ENCODE measurements at regions not wholly inside any gene's neighbourhood (a gene's known extent, or its start where the extent isn't known, plus 50 kb on each side); places are given as distances from the start of the nearest gene placed in this dataset.
"Not testable (repeated sequence)": the region's sequence is repeated elsewhere in the genome, so short reads cannot be mapped to it uniquely, and the experiment has no call there.

GRCh38 chr5:91283326-91283725 is 99.8 kb downstream of the ARRDC3 start:
- no peak for DNase-seq

GRCh38 chr5:91282210-91282609 is 100.9 kb downstream of the ARRDC3 start:
- no peak for DNase-seq

GRCh38 chr5:91281401-91281800 is 101.7 kb downstream of the ARRDC3 start:
- DNase-seq, result no peak

GRCh38 chr5:91280362-91281269 is 102.5 kb downstream of the ARRDC3 start:
- DNase-seq, result peak; percentile 27

- no peak for DNase-seq
Observed at GRCh38 chr5:91277840-91278239, 105.3 kb downstream of the ARRDC3 start.

- DNase-seq, result no peak
Observed at GRCh38 chr5:91277093-91277626, 106.0 kb downstream of the ARRDC3 start.

- DNase-seq, result no peak
Observed at GRCh38 chr5:91272858-91273257, 110.3 kb downstream of the ARRDC3 start.

- no peak for DNase-seq
Observed at GRCh38 chr5:91271999-91272398, 111.1 kb downstream of the ARRDC3 start.

- no peak for DNase-seq
Observed at GRCh38 chr5:91269198-91269597, 113.9 kb downstream of the ARRDC3 start.

GRCh38 chr5:91266184-91266705 is 116.9 kb downstream of the ARRDC3 start:
- no peak for DNase-seq

- DNase-seq, result no peak
Observed at GRCh38 chr5:91264311-91265051, 118.6 kb downstream of the ARRDC3 start.

GRCh38 chr5:91263898-91264297 is 119.2 kb downstream of the ARRDC3 start:
- no peak for DNase-seq

GRCh38 chr5:91257301-91257700 is 125.8 kb downstream of the ARRDC3 start:
- DNase-seq, result no peak

- DNase-seq, result no peak
Observed at GRCh38 chr5:91256142-91256524, 127.0 kb downstream of the ARRDC3 start.

- DNase-seq, result no peak
Observed at GRCh38 chr5:91255396-91256141, 127.5 kb downstream of the ARRDC3 start.

GRCh38 chr5:91252916-91253315 is 130.2 kb downstream of the ARRDC3 start:
- no peak for DNase-seq

GRCh38 chr5:91245871-91246270 is 137.2 kb downstream of the ARRDC3 start:
- no peak for DNase-seq

- DNase-seq, result no peak
Observed at GRCh38 chr5:91245074-91245452, 138.1 kb downstream of the ARRDC3 start.

- no peak for DNase-seq
Observed at GRCh38 chr5:91244380-91245073, 138.6 kb downstream of the ARRDC3 start.

GRCh38 chr5:91243852-91244251 is 139.3 kb downstream of the ARRDC3 start:
- DNase-seq, result no peak

- DNase-seq, result no peak
Observed at GRCh38 chr5:91243286-91243685, 139.8 kb downstream of the ARRDC3 start.

GRCh38 chr5:91241460-91241859 is 141.7 kb downstream of the ARRDC3 start:
- not testable (repeated sequence) for DNase-seq
